SK-N-SH (cell line): ENCODE measurements at regions not wholly inside any gene's neighbourhood (a gene's known extent, or its start where the extent isn't known, plus 50 kb on each side); places are given as distances from the start of the nearest gene placed in this dataset.

Experiments
- CTCF ChIA-PET: fragments of 300-600, 350-600 bp; formaldehyde crosslinking; extraction: SDS; loops from one replicate; lab custom pipeline; 2021; lab: Yijun Ruan, JAX
- POLR2A ChIA-PET: fragments of 350-600 bp; sonication (Branson Sonifier 250); formaldehyde crosslinking; extraction: SDS; loops from one replicate; lab custom pipeline; 2020; ENCODE audit warnings: antibody characterized with exemption, inconsistent platforms; lab: Yijun Ruan, JAX
- DNase-seq: peaks from one replicate; pipeline ENCODE4 v3.0.0; 2012
- H2AFZ ChIP-seq: fragments of 200-600 bp; sonication (generic); 2 replicates; pipeline ENCODE4 v1.8.1; 2016; ENCODE audit warnings: antibody characterized with exemption, mild to moderate bottlenecking, low read depth
- H3F3A ChIP-seq: fragments of 200-600 bp; sonication (generic); replicated peaks from 2 replicates; pipeline ENCODE3; 2016; ENCODE audit warnings: antibody characterized with exemption, mild to moderate bottlenecking; ENCODE audit not compliant: insufficient read depth
- H3K27ac ChIP-seq, 2 experiments: fragments of 200-500 bp in 1 of 2; fragments of 200-600 bp in 1 of 2; sonication (Bioruptor generic) in 1 of 2; sonication (generic), shearing (Covaris generic) in 1 of 2; 2 replicates each; pipeline versions ENCODE4 v1.5.1 to v1.6.1; 2014 to 2016; ENCODE audit warnings: low read depth in 2 of 2, inconsistent platforms in 1 of 2, low read length in 1 of 2, mild to moderate bottlenecking in 1 of 2, mixed read lengths in 1 of 2
- H3K27me3 ChIP-seq: fragments of 200-600 bp; sonication (generic), shearing (Covaris generic); 2 replicates; pipeline ENCODE4 v1.6.1; 2016; ENCODE audit warnings: mixed run types; ENCODE audit not compliant: insufficient read depth
- H3K36me3 ChIP-seq, 2 experiments: fragments of 200-500 bp in 1 of 2; fragments of 200-600 bp in 1 of 2; sonication (Bioruptor generic) in 1 of 2; sonication (generic) in 1 of 2; replicated peaks in 1 of 2; 2 replicates each; pipeline versions ENCODE3 to v1.5.1; 2014 to 2016; ENCODE audit warnings: low read length in 1 of 2, mild to moderate bottlenecking in 1 of 2; ENCODE audit not compliant: insufficient read depth in 2 of 2, control insufficient read depth in 1 of 2
- H3K4me1 ChIP-seq, 2 experiments: fragments of 200-500 bp in 1 of 2; fragments of 200-600 bp in 1 of 2; sonication (Bioruptor generic) in 1 of 2; sonication (generic), shearing (Covaris generic) in 1 of 2; 2 replicates each; pipeline versions ENCODE4 v1.5.1 to v1.6.1; 2014 to 2016; ENCODE audit warnings: low read depth in 1 of 2, low read length in 1 of 2, mixed run types in 1 of 2; ENCODE audit not compliant: insufficient read depth in 2 of 2, control insufficient read depth in 1 of 2
- H3K4me2 ChIP-seq: fragments of 200-600 bp; sonication (generic), shearing (Covaris generic); 2 replicates; pipeline ENCODE4 v1.6.1; 2017; ENCODE audit warnings: mixed run types
- H3K4me3 ChIP-seq, 2 experiments: fragments of 200-500 bp in 1 of 2; fragments of 200-600 bp in 1 of 2; sonication (Bioruptor generic) in 1 of 2; sonication (generic), shearing (Covaris generic) in 1 of 2; 2 replicates each; pipeline versions ENCODE4 v1.5.1 to v1.8.1; 2014 to 2016; ENCODE audit warnings: low read depth in 2 of 2, inconsistent platforms in 1 of 2, low read length in 1 of 2, mild to moderate bottlenecking in 1 of 2, mixed read lengths in 1 of 2, moderate library complexity in 1 of 2
- H3K79me2 ChIP-seq: fragments of 200-600 bp; sonication (generic); 2 replicates; pipeline ENCODE4 v1.8.1; 2017; ENCODE audit warnings: mild to moderate bottlenecking; ENCODE audit not compliant: insufficient read depth
- H3K9ac ChIP-seq: fragments of 200-600 bp; sonication (generic); 2 replicates; pipeline ENCODE4 v1.6.1; 2017; ENCODE audit warnings: mixed run types
- H3K9me2 ChIP-seq: fragments of 200-600 bp; sonication (generic); 2 replicates; pipeline ENCODE4 v1.6.1; 2017; ENCODE audit warnings: mixed run types
- H3K9me3 ChIP-seq: fragments of 200-600 bp; sonication (generic); 2 replicates; pipeline ENCODE4 v1.6.1; 2017; ENCODE audit warnings: mixed run types, mild to moderate bottlenecking, moderate library complexity
- H4K20me1 ChIP-seq: fragments of 200-600 bp; sonication (generic); 2 replicates; pipeline ENCODE4 v1.6.1; 2017; ENCODE audit warnings: mild to moderate bottlenecking, mixed run types; ENCODE audit not compliant: insufficient read depth
- CHD2 ChIP-seq: fragments of 150-350 bp; IDR thresholded peaks from 2 replicates; pipeline ENCODE4 v1.6.1; 2018; ENCODE audit warnings: low read length; ENCODE audit not compliant: partially characterized antibody
- CTCF ChIP-seq: fragments of 200-600 bp; sonication (generic); IDR thresholded peaks from 2 replicates; pipeline ENCODE4 v1.6.1; 2017; ENCODE audit warnings: antibody characterized with exemption, mild to moderate bottlenecking, moderate library complexity
- ELF1 ChIP-seq: IDR thresholded peaks from 2 replicates; pipeline ENCODE4 v1.4.0; 2012
- EP300 ChIP-seq, 2 experiments: IDR thresholded peaks; 2 replicates each; pipeline versions ENCODE4 v1.4.0 to v1.6.1; 2012; ENCODE audit warnings: borderline replicate concordance in 1 of 2, low read depth in 1 of 2, low read length in 1 of 2
- EZH2phosphoT487 ChIP-seq: fragments of 200-600 bp; sonication (generic); IDR thresholded peaks from 2 replicates; pipeline ENCODE4 v1.6.1; 2017; ENCODE audit warnings: low read depth, mixed run types, mild to moderate bottlenecking, antibody characterized with exemption, moderate library complexity, borderline replicate concordance
- GABPA ChIP-seq: IDR thresholded peaks from 2 replicates; pipeline ENCODE4 v1.4.0; 2012; ENCODE audit warnings: low read depth, mild to moderate bottlenecking
- GATA2 ChIP-seq: sonication (generic); formaldehyde crosslinking; IDR thresholded peaks from 2 replicates; pipeline ENCODE4 v1.5.0; 2020; ENCODE audit warnings: mild to moderate bottlenecking, missing genetic modification reagents
- IRF3 ChIP-seq: fragments of 150-350 bp; IDR thresholded peaks from 2 replicates; pipeline ENCODE4 v1.6.1; 2016; ENCODE audit warnings: mild to moderate bottlenecking, low read depth, low read length
- MAX ChIP-seq: IDR thresholded peaks from 2 replicates; pipeline ENCODE4 v1.4.0; 2012; ENCODE audit warnings: low read depth
- MXI1 ChIP-seq: IDR thresholded peaks from 2 replicates; pipeline ENCODE4 v1.6.1; 2012; ENCODE audit warnings: mild to moderate bottlenecking, low read depth, low read length, improper control_type of control experiment
- NRF1 ChIP-seq: IDR thresholded peaks from 2 replicates; pipeline ENCODE4 v1.6.1; 2012; ENCODE audit warnings: low read depth, mild to moderate bottlenecking, low read length
- PBX3 ChIP-seq: IDR thresholded peaks from 2 replicates; pipeline ENCODE4; 2012
- POLR2AphosphoS5 ChIP-seq: IDR thresholded peaks from 2 replicates; pipeline ENCODE4 v1.6.1; 2012; ENCODE audit warnings: low read depth, low read length
- RAD21 ChIP-seq: IDR thresholded peaks from 2 replicates; pipeline ENCODE4 v1.6.1; 2012; ENCODE audit warnings: mild to moderate bottlenecking, low read length
- RCOR1 ChIP-seq: fragments of 150-350 bp; IDR thresholded peaks from 2 replicates; pipeline ENCODE4 v1.6.1; 2017; ENCODE audit warnings: antibody characterized with exemption, low read length
- RFX5 ChIP-seq: IDR thresholded peaks from 2 replicates; pipeline ENCODE4 v1.6.1; 2012; ENCODE audit warnings: mild to moderate bottlenecking, improper control_type of control experiment, low read length
- SMC3 ChIP-seq: IDR thresholded peaks from 2 replicates; pipeline ENCODE4 v1.6.1; 2012; ENCODE audit warnings: low read depth, low read length, improper control_type of control experiment
- TAF1 ChIP-seq: IDR thresholded peaks from 2 replicates; pipeline ENCODE4 v1.6.1; 2012; ENCODE audit warnings: low read depth, mild to moderate bottlenecking, low read length, moderate library complexity, borderline replicate concordance
- TCF12 ChIP-seq: IDR thresholded peaks from 2 replicates; pipeline ENCODE4 v1.4.0; 2012
- YY1 ChIP-seq: IDR thresholded peaks from 2 replicates; pipeline ENCODE4 v1.4.0; 2012; ENCODE audit warnings: low read depth, mild to moderate bottlenecking
- ZBTB33 ChIP-seq: IDR thresholded peaks from 2 replicates; pipeline ENCODE4 v1.4.0; 2012; ENCODE audit warnings: low read depth, borderline replicate concordance
- WGBS: methylation state at CpG from one replicate; pipeline ENCODE4 v1.1.6; 2017; ENCODE audit warnings: low lambda C conversion rate; 5-methylcytosine and 5-hydroxymethylcytosine counted together

GRCh38 chr3:189071446-189071845, 100.3 kb upstream of the TPRG1 start (continued):
- TF ChIP-seq ZBTB33 (no peak), YY1 (no peak), RFX5 (no peak)

GRCh38 chr3:189076449-189076848, 95.3 kb upstream of the TPRG1 start:
- peak; percentile 70 for DNase-seq
- H3K4me2 ChIP-seq: no peak overlapping the region

More at GRCh38 chr3:189076449-189076848, 95.3 kb upstream of the TPRG1 start:
- H3K4me1 ChIP-seq: no peaks in the 10 kb centered on the region; a peak in 2 of 4 replicates
- no peaks in the 10 kb centered on the region for H3F3A ChIP-seq
- H3K79me2 ChIP-seq: no peaks in the 10 kb centered on the region
- H3K9me3 ChIP-seq: no peaks in the 10 kb centered on the region
- H3K36me3 ChIP-seq: no peaks in the 10 kb centered on the region
- ChIA-PET POLR2A (no interaction called here), CTCF (interaction anchor here (0.6 kb wide), 1 partner anchor 45 kb away, joined by 3 read pairs; no protein-coding TSS in a partner anchor)
- no peaks in the 10 kb centered on the region for H3K9me2 ChIP-seq
- no peak overlapping the region for H3K4me3 ChIP-seq
- H4K20me1 ChIP-seq: no peaks in the 10 kb centered on the region
- H2AFZ ChIP-seq: no peak overlapping the region
- H3K27ac ChIP-seq: peak overlapping the region in 1 of 2 experiments; percentile 96; a peak in 2 of 4 replicates
- no peak for TF ChIP-seq PBX3
- TF ChIP-seq EP300 (IDR thresholded peaks at IDR 0.05; ENCODE audit: borderline replicate concordance in 1 of 2, low read depth in 1 of 2, low read length in 1 of 2): peak in 1 of 2 experiments; percentile 92; a peak in 2 of 4 replicates
- TF ChIP-seq NRF1: no peak
- no peak for TF ChIP-seq ELF1
- no peak for TF ChIP-seq EZH2phosphoT487
- no peak for TF ChIP-seq TAF1
- TF ChIP-seq TCF12: peak; percentile 18; the same call in 1 of the 2 replicates
- TF ChIP-seq GABPA: no peak
- TF ChIP-seq MAX: no peak
- no peak for TF ChIP-seq RFX5
- peak; percentile 67 for TF ChIP-seq GATA2 (CRISPR knock-in tag)
- no peak for TF ChIP-seq SMC3
- TF ChIP-seq IRF3: no peak
- peak; percentile 56 for TF ChIP-seq RCOR1
- no peak for TF ChIP-seq POLR2AphosphoS5
- TF ChIP-seq CHD2: no peak
- TF ChIP-seq RAD21: peak; percentile 22; the same call in 1 of the 2 replicates
- TF ChIP-seq MXI1: peak; percentile 38; the same call in 1 of the 2 replicates
- TF ChIP-seq CTCF: no peak
- H3K9ac ChIP-seq: no peak overlapping the region
- no peaks in the 10 kb centered on the region for H3K27me3 ChIP-seq
- 12% methylated on average over 1 of the region's 1 CpG for WGBS
